Stimulated activated CD8-positive, alpha-beta memory T cell treated with anti-CD3 and anti-CD28 coated beads, Interleukin-4, amount 100 ng/mL, for 1 hour (primary cell): ENCODE measurements at regions not wholly inside any gene's neighbourhood (a gene's known extent, or its start where the extent isn't known, plus 50 kb on each side); places are given as distances from the start of the nearest gene placed in this dataset.
"Not testable (repeated sequence)": the region's sequence is repeated elsewhere in the genome, so short reads cannot be mapped to it uniquely, and the experiment has no call there.

ENCODE experiments used
- DNase-seq, 2 donors: peaks; one replicate each; pipeline ENCODE4 v3.0.0-alpha.2; 2020; ENCODE audit warnings: low read depth in 2 of 2, low spot score in 1 of 2

DNA sequence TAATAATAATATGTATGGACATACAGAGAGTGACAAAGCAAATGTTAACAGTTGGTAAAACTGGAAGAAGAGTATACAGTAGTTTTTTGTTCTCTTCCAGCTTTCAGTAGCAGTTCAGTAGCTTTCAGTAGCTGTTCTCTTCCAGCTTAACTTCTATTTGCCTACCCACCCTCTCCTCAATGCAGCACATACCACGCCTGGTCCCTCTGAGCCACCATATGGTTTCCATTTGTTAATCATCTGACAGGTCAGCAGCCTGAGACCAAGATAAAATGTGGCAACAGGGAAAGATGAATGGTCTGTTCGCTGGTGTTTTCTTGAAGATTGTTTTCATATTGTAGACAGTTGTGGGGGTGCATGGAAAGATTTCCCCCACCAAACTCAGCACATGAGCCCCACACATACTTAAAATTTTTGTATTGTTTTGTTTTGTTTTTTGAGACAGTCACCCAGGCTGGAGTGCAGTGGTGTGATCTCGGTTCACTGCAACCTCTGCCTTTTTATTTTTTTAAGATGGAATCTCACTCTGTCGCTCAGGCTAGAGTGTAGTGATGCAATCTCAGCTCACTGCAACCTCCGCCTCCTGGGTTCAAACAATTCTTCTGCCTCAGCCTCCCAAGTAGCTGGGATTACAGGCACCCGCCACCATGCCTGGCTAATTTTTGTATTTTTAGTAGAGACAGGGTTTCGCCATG, 56.8 kb downstream of the ATP6V0E2 start:
- not testable (repeated sequence) for DNase-seq

DNA sequence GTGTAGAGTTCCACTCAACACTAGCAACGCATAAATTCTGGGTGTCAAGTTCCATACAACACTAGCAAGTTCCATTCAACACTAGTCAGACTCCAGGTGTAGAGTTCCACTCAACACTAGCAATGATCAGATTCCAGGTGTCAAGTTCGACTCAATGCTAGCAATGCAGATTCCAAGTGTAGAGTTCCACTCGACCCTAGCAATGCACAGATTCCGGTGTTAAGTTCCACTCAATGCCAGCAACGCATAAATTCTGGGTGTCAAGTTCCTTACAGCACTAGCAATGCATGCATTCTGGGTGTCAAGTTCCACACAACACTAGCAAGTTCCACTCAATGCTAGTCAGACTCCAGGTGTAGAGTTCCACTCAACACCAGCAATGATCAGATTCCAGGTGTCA, 60.0 kb downstream of the ATP6V0E2 start:
- DNase-seq: not testable (repeated sequence)

DNA sequence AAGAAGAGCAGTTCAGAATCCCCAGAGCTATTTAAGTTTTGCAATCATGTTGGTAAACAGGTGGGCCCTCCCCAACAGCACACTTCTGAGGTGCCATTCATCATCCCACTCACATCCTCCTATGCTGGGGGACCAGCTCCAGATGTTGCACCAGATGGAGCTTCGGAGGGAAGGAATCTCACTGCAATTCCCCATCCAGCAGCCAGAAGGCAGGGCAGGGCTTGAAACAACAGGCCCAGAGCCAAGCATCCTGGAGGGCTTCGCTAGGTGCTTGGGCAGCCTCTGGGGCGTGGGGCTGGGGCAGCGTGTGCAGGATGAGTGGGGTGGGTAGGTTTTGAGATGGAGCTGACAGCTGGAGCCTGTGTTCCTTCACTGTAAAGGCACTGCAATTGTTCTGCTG, 73.6 kb downstream of the ATP6V0E2 start:
- DNase-seq: not testable (repeated sequence)

DNA sequence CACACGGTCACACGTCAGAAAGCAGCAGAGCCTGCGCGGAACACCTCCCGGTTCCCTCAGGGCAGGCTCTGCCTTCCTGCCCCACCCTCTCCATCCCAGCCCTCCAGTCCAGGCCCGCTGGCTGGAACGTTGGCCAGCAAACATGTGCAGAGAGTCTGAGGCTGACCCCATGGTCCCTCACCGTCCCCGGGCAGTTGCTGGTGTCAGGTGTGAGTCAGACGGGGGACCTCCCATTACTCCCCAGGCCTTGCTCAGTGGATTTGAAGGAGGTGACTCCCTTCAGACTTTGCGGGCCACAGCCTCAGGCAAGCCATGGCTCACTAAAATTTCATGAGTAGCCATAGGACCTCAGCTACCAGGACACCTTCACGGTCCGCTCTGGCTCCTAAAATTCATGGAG, 74.7 kb downstream of the ATP6V0E2 start:
- DNase-seq: not testable (repeated sequence)

DNA sequence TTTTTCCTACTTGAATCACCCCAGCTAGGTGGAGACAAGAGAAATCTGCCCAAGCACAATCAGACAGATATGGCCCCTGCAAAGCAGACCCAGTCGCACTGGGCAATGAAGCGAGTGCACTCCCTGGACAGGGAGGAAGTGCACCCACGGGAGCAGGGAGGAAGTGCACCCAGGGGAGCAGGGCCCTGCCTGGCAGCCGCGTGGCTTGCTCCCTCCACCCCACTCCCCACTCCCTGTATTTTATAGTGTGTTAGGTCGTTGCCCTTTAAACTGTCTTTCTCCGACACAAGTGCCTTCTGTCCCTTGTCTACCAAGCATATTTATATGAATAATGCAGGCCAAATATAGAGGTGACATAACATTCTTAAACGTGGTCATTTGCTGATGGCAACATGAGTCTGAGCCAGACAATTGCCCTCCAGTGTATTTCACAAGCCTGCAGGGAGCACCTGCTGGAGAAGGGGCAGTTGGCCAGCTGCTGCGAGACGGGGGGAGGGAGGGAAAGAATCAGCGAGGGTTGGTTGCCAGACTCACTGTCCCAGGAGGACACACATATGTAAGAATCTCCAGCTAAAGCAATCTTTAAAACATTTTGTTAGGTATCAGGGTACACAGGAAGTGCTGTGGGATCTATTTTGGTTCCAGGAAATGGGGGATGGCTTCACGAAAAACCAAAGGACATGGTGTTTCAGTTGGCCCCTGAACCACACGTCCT, 76.3 kb downstream of the ATP6V0E2 start:
- DNase-seq: not testable (repeated sequence)

DNA sequence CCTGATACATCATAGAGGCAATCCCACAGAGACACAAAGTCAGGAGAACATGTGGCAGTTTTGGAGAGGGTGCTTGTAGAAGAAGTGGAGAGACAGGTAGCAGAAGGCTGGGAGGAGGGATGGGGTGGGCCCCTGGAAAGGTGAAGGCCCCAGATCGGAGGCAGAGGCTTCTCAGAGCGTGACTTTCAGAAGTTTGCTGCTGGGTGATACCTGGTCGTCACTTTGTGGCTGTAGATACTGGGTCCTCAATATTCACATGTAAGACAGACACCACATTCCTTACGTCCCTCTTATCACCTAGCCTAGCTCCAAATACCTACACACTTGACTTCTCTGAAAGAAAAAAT, 76.8 kb downstream of the ATP6V0E2 start:
- DNase-seq: not testable (repeated sequence)

DNA sequence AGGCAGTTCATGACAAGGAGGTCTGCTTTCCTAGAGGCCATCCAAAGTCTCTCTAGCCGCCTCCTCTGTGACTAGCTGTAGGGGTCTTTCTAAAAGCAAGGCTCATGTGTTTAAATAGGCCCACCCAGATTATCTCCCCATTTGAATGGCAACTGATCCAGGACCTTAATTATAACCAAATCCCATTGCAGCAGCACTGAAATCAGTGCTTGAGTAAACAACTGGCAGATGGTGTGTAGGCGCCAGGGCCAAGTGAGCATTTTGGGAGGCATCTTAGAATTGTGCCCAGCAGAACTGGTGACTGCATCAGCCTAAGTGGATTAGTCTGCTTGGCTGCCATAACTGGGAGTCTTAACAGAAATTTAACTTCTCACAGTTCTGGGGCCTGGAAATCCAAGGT, 77.8 kb downstream of the ATP6V0E2 start:
- DNase-seq: not testable (repeated sequence)

DNA sequence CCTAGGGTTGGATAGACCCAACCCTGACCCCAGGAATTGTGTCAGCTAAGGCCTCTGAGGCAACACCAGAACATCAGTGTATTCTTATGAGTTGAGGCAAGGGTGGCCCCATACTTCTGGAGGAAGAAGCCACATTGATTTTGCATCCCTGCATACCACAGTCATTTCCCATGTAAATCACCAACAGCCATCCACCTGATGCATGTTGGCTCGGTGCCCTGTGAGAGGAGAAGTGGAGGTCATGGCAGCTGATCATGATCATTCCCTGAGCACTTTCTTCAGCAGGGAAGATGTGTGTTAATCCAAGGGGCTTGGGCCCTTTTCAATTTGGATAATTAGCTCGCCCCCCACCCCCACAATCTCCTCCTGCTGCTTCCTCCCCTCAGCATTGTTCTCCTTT, 85.1 kb downstream of the ATP6V0E2 start:
- DNase-seq: not testable (repeated sequence)

DNA sequence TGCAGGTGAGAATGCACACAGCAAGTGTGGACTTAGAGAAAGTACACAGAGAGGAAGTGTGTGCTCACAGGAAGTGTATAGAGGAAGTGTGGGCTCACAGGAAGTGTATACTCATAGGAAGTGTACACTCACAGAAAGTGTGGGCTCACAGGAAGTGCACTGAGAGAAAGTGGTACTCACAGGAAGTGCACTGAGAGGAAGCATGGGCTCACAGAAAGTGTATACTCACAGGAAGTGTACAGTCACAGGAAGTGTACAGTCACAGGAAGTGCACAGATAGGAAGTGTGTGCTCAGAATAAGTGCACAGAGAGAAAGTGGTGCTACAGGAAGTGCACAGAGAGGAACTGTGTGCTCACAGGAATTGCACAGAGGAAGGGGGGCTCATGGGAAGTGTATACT, 87.1 kb downstream of the ATP6V0E2 start:
- DNase-seq: not testable (repeated sequence)

DNA sequence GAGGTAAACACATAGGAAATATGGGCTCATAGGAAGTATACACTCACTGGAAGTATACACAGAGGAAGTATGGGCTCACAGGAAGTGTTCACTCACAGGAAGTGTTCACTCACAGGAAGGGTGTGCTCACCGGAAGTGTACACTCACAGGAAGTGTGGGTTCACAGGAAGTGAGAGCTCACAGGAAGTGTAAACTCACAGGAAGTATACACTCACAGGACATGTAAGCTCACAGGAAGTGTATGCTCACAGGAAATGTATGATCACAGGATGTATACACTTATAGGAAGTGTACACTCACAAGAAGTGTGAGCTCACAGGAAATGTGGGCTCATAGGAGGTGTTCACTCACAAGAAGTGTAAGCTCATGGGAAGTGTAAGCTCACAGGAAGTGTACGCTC, 88.1 kb downstream of the ATP6V0E2 start:
- DNase-seq: not testable (repeated sequence)

DNA sequence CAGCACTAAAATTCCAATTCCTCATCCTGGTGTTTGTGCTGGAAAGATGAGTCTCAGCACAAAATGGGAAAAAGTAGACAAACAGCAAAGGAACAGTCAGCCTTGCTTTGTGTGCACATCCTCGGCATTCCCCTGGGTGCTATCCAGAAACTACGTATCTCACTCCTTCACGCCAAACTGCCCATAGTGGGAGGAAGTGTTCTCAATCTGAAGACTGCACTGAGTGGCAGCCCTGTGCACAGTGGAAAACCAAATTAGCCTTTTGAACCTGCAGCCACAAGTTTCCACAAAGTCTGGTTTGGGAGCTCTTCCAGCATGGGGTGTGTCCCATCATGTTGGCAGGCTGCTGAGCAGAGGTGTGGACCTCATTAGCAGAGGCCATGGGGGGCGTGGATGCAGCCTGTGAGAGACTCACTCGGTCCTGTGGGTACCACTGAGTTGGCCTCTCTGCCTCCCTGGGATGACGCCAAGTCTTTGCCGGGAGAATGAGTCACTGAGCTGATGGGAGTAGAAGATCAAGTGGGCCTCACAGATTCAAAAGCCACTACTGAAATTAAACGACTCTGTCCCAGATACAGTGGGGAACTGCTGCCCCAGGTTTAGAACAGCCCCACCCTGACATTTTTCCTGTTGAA, 89.0 kb downstream of the ATP6V0E2 start:
- not testable (repeated sequence) for DNase-seq

DNA sequence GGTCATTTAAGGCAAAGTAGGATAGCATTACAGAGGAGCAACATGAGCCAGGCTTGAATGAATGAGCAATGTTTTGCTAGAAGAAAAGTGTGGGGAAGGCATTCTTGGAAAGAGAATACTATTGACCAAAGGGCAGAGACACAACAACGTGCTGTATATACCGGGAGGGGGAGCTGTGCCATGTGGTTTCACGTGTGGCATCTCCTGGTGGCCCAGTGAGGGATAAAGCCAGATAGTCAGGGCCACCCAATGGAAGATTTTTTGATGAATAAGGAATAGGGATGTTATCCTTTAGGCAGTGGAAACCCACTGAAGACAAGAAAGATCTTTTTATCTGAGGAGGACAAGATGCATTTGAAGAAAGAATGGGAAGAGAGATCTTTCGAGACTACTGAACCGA, 90.2 kb downstream of the ATP6V0E2 start:
- DNase-seq: not testable (repeated sequence)

DNA sequence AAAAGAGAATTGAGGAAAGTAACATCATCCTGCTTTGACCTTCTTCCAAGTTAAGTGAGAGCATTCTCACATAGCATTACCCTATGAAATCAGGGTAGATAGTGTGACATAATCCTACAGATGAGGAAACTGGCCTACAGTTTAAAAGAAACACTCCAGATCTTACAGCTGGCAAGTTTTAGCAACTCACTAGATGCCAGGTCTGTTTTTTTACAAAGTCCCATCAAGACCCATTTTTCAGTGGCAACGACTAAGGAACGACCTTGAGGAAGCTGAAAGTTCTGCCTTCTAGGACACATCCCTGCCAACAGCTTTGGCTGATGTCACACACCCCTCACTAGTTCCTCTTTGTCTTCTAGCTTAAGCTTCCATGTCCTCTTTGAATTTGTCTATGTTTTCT, 92.7 kb downstream of the ATP6V0E2 start:
- not testable (repeated sequence) for DNase-seq

DNA sequence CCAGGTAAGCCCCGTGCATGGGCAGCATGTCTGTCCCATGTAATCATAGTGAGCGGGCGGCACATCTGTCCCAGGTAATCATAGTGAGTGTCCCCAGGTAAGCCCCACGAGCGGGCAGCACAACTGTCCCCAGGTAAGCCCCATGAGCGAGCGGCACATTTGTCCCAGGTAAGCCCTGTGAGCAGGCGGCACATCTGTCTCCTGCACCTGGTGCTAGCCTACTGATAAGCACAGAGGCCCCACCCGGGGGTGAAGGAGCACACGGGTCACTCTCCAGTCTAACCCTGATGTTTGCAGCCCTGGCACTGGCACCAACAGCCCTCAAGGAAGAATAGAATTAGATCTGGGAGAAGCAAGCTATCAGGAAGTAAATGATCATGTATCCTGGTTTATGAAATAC, 99.2 kb downstream of the ATP6V0E2 start:
- not testable (repeated sequence) for DNase-seq

DNA sequence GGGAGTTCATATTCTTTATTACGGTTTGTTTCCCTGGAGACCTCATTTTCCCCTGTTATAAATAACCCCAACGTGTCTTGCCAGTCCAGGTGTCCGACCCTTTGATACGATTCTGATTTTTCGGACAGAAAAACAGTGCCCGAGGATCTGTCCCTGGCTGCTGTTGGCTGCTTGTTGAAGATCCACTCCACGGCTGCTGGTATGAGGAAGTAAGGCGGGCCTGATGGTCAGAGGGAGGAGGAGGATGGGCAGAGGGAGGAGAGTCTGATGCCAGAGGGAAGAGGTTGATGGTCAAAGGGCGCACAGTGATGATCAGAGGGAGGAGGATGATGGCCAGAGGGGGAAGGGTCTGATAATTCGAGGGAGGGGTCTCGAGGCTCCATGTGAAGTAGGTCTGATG, 99.9 kb downstream of the ATP6V0E2 start:
- DNase-seq: not testable (repeated sequence)

DNA sequence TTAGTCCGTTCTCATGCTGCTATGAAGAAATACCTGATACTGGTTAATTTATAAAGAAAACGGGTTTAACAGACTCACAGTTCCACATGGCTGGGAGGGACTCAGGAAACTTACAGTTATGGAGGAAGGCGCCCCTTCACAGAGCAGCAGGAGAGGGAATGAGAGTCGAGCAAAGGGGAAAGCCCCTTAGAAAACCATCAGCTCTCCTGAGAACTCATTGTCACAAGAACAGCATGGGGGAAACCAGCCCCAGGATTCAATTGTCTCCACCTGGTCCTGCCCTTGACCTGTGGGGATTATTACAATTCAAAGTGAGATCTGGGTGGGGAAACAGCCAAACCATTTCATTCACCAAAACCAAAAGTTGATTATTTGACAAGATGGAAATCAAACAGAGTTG, 101.8 kb downstream of the ATP6V0E2 start:
- DNase-seq: not testable (repeated sequence)

DNA sequence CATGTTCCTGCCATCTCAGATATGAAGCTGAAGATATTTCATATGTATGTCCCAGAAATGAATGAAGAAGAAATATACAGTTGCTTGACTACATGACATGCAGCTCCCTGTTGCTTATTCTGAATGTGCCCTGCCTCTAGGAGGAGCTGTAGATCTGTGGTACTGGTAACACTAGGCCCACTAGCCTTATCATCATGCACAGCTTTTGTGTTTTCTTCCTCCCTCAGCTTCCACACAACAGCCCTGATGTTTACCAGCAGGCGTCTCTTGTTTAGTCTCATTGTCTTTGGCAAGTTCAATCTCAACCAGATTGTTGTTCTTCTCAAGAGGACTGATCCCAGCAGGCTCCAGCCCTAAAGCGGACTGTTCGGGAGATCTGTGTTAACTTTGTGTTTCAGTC, 104.8 kb downstream of the ATP6V0E2 start:
- DNase-seq: not testable (repeated sequence)

DNA sequence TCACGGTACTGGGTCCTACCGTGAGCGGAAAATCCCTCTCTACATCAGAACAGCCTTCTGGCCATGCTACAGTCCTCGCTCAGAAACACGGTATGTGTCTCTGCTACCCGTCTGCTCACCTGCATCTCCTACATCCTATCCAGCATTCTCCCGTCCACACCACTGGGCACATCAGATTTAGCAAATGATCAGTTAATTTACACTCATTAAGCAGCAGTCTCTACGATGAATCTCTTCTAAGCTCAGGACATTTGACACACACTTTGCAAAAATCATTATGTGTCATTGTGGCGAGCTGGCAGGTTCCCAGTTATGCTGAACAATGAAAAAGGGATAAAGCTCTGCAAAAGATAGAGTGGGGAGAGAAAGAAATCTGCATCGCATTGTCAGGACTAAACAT, 105.2 kb downstream of the ATP6V0E2 start:
- not testable (repeated sequence) for DNase-seq

DNA sequence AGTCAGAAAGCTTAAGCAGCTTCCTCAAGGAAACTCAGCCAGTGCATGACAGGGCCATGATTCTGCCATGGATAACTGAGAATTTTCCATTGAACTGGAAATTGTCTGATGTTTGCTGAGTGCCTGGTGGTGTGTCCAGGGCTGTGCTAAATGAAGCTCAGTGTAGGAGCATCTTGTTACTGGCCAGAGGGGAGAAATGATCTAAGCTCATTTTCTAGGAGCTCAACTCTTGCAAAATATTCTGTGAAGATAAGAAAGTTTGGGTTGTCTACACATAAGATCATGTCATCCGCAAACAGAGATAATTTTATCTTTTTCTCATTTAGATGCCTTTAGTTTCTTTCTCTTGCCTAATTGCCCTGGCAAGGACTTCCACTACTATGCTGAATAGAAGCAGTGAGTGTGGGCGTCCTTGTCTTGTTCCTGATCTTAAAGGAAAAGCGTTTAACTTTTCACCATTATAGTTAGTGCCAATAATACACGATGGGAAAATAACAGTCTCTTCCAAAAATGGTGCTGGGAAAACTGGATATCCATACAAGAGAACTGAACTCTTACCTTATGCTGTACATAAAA, 108.9 kb downstream of the ATP6V0E2 start:
- DNase-seq: not testable (repeated sequence)

DNA sequence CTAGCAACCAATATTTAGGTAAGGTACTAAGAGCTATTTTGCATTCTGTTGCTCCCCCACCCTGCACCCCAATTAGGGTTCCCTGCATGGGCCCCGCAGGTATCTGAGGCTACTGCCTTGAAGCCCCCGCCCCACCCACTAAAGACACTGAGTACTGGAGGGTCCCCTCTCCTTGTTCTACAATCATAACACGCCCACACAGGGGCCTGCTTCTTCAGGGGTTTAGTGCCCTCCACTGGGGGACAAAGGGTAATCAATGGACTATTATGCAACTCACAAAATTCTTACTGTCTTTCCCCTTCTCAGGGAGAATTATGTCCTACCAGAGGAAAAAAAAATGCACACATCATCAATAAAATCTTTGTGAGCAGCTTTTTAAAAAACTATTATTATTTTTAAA, 113.1 kb downstream of the ATP6V0E2 start:
- DNase-seq: not testable (repeated sequence)

DNA sequence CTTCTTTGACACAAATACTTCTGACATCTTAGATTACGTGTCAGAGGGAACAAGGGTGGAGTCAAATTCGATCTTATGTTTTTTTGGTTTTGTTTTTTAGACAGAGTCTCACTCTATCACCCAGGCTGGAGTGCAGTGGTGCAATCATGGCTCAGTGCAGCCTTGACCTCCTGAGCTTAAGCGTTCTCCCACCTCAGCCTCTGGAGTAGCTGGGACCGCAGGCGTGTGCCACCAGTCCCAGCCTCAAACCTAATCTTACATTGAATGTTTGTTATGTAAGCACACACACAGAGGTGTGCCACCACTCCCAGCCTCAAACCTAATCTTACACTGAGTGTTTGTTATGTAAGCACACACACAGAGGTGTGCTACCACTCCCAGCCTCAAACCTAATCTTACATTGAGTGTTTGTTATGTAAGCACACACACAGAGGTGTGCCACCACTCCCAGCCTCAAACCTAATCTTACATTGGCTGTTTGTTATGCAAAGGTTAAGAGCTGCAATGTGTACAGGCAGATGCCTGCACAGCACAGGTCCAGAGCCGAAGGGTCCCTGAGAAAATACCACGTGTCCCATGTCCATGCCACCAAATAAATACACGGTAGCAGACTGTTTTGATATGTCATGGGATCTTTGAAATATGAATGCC, 118.0 kb downstream of the ATP6V0E2 start:
- not testable (repeated sequence) for DNase-seq
